Astrocyte of the hippocampus (primary cell): ENCODE measurements at regions not wholly inside any gene's neighbourhood (a gene's known extent, or its start where the extent isn't known, plus 50 kb on each side); places are given as distances from the start of the nearest gene placed in this dataset.

Experiments
- DNase-seq: peaks from one replicate; pipeline ENCODE4 v3.0.0; 2011; ENCODE audit warnings: low read depth, low spot score

DNA sequence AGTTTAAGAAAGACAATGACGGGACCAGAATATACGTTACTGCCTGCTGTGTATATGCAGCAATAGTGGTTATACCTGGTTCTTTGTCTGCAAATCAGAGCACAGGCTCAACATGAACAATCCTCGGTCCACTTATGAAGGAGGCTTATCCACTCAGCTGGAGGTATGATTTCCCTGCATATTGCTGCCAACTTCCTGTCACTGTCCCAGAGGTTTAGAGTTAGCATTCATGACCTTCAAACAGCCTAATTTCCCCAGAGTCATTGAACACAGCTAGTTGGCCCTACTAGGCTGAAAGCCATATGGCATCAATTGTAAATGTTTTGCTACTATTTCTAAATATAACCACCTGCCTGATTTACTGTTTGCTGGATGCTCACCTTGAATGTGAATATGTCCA is 224.9 kb upstream of the ZNF717 start:
- no peak for DNase-seq

DNA sequence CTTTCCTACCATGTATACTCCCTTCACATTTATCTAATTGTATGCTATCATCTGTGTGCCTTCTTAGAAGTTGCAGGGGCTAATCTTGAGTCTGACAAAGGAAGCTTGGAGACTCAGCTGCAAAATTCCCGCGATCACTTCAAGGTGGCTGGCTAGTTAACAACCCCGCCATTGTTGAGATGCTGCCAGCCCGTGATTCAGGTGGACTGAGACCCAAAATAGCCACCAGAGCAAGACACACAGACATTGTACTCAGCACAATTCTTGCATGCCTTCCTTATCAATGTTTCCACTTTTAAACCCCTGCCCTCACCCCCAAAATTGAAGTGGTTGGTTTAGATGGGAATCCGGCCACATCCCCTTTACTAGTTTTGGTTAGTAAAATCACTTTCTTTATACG is 225.8 kb upstream of the ZNF717 start:
- no peak for DNase-seq

DNA sequence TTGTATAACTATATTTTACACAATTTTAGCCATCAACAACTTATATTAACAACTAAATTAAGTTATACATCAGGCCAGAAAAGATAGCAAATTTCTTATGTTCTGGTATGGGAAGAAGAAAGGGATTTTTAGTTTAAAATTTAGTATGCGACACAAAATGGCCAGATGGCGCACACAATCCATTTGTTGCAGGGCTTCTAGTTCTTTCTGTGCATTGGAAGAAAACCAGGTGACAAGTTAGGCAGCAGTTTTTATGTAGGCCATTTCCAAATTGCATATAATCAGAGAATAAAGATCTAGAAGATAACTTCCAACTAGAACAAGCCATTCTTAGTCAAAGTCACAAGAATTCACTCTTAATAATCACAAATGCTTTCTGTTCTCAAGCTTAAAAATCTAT is 230.1 kb upstream of the ZNF717 start:
- DNase-seq = no peak

DNA sequence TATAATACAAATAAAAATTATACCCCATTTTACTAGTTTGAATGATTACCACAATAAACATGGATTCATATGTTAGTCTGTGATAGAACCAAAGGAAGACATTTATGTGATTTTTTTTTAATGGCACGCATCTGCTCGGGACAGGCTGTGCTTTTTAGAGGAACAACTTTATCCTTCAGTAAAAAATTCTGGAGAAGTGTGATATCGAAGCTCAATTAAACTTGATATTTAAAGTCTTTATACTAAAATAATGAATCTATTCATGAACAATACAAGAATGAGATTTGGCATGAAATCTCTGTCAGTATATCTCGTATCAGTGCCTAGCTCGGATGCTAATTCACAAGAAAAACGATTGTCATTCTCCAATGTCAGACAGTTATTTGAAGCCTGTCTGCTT is 230.8 kb upstream of the ZNF717 start:
- DNase-seq = no peak

DNA sequence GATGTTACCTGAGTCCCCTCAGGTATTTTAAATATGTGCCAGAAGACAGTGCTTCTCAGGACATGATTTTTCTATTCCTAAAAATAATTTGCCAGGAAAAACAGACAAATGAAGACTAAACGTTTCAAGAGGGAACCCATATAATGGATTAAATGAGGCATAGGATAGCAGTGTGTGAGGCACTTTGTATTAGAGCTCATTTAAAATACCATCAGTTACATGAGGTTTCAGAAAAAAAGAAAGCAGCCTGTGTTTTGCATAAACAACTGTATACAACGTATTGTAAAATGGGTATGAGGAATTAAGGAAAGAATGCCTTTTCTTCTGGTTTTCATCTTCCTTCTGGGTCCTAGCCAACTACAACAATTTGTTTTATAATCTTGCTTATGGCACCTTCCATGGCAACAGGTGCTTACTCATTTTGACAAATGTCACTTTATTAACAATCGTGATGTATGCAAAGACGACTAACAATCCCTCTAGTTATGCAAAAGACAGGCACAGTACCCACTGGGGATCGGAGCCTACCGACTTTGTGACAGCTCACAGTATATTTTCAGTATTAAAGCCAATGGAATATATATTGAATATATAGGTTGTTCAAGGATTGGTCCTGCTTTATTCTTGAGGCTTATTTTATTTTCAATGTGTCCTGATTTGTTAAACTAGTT is 231.6 kb upstream of the ZNF717 start:
- no peak for DNase-seq

DNA sequence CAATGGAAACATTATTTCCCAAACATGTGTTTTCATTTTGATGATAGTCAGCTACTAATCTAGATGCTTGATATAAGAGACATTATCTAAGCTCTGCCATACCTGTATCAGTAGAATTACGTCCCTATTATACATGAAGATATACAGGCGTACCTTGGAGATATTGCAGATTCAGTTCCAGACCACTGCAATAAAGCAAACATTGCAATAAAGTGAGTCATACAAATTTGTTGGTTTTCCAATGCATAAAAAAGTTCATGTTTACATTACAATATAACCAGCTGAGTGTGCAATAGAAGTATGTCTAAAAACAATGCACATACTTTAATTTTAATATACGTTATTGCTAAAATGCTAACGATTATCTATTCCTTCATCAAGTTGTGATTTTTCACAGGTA is 236.0 kb upstream of the ZNF717 start:
- DNase-seq = no peak

DNA sequence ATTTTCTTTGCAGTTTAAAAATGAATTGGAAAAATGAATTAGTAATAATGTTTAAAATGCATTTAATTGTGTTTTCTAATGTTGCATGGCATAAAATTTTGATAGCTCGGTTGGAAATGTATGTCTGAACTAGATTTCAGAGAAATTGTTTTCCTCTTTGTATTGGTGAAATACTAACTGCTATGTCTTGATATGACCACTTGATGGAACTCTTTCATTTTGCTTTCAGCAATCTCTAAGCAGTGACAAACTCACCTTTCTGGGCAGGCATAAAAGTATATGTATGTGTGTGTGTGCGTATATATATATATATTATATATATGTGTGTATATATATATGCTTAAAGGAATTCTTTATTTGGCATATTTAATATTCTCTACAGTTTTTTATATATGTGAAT is 239.3 kb upstream of the ZNF717 start:
- peak; percentile 39 for DNase-seq

DNA sequence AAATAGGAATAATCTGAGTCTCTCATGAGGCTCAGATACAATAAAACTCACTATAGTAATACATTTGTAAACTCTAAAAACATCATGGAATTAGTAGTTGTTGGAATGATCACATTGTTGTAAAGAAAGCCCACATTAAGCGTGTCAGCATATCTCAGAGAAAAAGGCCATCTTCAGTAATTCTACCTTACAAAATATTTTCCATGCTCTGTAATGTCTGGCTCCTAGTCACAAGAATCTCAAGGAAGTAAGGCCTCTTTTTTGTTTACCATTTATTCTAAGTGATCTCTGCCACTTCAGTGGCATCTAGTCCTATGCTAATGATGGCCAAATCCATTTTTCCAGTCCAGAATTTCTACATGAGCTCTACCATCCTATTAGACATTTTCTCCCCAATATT is 240.2 kb upstream of the ZNF717 start:
- DNase-seq = no peak

DNA sequence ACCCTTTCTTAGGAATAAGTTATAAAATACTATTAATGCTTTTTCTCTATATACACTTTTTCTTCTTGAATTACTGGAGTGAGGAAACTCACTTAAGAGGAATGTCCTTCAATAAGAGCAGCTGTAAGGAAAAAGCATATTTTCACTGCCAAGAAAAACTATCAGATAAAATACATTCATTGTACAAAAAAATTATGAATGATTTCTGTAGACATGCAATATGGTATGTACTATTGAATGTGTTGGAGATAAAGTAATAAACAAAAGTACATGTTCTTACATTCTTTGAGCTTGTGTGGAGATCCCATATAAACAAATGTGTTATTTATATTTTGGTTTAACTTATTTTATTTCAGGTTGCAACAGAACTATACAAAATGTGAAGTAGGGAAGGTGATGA is 241.0 kb upstream of the ZNF717 start:
- DNase-seq = no peak

DNA sequence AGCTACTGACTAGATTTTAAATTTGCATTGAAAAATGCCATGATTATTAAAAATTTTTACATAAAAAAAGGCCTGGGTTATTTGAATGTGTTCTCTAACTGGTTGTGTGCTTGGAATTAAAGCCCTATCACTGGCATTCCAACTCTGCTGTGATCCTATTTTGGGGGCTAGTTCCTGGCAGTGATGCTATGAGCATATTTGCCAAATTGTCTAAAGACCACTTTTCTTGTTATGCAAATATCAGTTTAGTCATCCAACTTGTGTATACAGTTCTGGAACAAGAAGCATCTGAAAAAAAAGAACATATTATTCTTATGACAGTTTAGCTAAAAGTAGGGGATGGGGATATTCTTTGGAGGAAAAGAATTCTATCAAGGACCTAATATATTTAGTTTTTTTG is 243.4 kb upstream of the ZNF717 start:
- DNase-seq = peak; percentile 48

DNA sequence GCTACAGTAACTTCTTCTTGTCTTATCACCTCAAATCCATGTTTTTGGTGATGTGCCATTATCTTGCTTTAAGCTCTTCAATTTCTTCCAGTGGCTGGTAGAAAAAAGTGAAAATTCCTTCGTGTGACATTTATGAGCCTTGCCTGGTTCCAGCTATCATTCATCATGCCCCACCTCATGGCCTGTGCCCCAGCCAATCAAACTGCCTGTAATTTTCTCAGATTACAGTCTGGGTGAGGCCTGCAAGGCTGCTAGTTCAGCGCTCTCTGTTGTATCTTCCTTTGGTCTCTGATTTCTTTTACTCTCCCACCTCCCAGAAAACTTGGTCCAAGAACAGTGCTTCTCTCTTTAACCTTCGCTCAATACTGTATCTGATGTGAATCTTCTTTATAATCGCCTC is 249.3 kb upstream of the ZNF717 start:
- no peak for DNase-seq

DNA sequence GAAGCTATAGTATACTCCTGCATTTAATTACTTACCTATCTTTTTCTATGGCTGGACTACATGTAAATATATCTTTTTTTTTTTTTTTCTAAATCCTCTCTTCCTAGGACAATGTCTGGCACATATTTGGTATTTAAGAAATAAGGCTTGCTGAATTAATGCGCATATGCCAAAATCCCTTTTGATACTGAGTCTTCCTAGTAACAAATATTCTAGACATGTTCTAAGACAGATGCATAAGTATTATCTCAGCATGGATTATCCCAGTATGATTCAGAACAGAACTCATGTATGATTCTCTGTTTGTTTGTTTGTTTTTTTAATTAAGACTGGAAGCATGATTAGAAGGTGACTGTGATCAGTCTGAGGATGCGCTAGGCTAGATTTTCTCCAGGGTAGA is 249.8 kb upstream of the ZNF717 start:
- no peak for DNase-seq

DNA sequence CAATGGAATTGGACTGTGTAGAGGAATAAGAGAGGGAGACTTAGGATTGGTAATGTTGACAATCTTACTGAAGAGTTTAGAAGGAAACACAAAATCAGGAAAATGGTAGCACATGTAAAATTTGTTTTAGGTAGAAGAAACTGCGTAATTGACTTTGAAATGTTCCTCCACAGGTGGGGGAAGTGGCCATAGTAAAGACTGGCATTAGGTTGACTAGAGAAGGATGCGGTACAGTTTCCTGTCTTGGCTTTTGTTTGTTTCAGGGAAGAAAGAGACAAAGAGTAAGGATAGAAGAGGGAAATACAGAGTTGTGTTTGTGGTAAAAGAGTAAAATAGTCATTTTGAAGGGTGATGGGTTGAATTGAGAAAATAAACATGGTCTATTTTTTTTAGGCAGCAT is 253.6 kb upstream of the ZNF717 start:
- no peak for DNase-seq

DNA sequence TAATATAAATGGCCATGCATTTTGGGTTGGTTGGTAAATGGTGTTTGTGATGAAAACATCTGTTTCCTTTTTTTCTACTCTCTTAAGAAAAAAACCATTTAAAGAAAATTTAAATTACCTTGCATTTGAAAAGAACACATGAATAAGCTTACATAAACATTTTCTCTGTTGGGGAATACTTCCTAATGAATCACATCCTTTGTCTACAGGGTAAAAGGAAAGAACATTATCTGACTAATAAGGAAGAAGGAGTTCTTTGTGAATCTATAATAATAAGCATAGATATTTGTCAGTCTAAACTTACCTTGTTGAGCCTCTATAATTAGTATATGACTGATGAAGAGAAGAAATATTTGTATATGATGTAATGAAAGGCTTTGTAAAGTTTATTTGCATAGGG is 254.1 kb upstream of the ZNF717 start:
- no peak for DNase-seq

DNA sequence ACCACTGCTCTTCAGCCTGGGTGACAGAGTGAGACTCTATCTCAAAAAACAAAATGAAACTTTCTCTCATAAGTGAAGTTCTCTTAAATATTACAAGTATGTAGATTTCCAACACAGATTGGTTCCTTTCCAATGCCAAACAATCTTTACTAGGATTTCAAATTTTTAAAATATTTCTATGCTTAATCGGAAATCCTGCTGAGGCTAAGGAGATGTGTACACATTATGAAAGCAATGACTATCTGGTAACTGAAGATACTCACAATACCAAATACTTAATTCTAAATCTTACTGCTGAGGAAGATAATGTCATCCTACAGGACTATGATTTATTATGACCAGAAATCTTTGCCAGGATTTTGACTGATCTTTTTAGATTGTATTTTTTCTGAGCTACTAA is 255.6 kb upstream of the ZNF717 start:
- DNase-seq = peak; percentile 13

DNA sequence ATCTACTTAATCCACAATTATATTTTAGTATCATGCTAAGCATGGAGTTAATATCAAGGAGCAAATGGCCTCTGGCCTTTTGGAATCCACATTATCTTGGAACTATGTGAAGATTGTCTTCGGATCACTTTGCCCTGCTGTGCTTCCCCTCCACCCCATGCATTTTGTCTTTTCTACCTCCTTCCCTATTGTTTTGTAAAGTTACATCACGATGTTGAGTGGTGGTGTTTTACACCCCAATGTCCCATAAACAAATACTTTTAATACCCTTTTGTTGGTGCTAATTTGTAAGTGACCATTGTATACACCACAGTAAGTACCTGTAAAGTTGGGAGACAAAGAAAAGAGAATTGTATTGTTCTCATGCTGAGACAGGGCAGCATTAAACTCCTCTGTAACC is 258.4 kb upstream of the ZNF717 start:
- DNase-seq = no peak

DNA sequence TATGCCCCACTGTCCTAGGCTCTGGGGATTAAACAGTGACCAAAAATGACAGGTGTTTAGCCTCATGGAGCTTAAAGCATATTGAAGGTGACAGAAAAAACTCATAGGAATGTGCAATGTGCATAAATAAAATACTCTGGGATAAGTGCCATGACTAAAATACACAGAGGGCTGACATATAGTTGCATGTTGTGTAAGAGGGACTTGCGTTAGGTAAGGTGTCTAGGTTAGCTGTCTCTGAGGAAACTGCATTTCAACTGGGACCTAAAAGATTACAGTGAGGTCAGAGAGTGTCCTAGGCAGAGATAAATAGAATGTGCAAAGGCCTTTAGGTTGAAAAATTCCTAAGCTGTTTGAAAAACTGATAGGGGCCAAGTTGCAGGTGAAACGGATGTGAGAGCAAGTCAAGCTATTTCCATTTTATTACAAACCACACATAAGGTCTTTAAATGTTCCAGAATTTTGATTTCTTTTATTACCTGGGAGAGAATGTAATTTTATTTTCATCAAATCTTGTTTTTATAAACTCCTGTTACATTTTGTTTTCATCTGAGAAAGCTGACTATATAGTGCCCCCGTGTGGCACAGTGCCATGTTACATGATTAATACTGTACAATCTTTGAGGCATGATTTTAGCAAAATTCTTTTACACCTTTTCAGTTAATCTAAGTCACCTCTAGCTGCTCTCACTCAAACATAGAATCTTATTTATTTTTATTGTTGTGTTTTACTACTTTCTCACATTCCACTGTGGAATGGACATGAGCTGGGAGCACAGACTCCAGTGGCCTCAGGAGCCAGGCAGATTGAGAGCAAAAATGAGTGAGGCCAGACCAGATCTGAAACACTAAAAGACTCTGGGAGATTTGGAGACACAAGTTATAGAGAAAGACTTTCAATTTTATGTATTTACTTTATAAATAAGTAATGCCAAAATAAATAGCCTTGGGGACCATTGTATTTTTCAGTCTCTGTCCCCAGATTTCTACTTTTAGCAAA is 259.6 kb upstream of the ZNF717 start:
- DNase-seq = peak; percentile 64

DNA sequence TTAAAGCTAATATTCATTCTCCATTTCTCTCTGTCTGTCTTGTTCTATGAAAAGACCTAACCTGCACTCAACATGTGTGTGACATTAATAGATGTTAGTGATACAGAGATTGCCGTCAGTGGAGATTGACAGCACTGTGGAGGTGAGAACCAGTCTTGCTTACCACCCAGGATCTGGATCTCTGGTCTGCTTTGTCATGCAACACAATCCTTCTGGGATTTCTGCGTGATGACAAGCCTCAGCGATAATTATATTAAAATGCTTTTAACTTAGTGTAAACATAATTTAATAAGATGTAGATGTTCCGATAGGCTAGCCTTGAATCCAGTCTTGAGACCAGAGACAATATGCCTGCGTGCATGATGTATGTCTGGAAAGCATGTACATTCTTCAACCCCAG is 262.0 kb upstream of the ZNF717 start:
- DNase-seq = no peak

DNA sequence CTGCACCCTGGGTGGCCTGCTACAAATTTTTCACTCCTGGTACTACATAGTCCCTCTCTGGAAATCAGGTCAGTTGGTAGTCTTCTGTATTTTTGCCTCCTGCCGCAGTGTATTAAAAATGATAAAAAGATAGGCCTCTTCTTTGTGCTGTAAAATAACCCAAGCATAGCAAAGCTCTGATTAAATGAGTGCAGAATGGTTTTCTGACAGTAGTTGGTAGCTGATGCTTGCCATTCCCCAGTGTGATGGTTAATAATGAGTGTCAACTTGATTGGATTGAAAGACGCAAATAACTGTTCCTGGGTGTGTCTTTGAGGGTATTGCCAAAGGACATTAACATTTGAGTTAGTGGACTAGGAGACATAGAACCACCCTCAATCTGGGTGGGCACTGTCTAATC is 264.4 kb upstream of the ZNF717 start:
- DNase-seq = no peak

DNA sequence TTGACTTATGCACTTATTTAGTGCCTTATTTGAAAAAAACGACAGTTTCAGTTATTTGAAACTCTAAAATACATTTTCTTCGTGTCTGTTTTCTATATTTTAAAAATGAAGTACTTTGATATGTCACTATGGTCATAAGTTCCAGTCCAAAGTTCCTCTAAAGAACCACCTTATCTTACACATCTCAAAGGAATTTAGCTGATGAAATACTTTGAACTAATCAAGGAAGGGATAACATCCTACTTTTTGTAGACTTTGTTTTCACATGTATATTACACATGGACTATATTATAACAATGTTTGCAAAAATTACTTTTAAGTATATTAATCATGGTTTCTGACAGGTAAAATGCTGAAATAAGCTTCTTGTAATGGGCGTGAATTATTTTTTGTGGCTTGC is 265.8 kb upstream of the ZNF717 start:
- no peak for DNase-seq

DNA sequence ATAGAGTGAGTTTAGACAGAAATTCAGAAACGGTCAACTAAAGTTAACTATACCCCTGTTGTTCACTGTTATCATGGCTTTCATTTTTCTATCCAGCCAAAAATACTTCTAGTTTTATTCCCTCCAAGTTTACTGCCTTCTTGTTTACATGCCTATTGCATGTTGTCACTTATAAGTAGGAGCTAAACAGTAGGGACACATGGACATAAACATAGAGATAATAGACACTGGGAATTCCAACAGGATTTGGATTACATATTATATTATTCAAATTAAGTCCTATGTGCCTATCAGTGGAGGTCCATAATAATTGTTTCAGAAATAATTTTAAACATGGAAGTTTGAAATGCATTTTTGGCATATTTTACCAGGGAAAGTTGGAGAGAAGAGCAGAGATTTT is 269.1 kb upstream of the ZNF717 start:
- no peak for DNase-seq

DNA sequence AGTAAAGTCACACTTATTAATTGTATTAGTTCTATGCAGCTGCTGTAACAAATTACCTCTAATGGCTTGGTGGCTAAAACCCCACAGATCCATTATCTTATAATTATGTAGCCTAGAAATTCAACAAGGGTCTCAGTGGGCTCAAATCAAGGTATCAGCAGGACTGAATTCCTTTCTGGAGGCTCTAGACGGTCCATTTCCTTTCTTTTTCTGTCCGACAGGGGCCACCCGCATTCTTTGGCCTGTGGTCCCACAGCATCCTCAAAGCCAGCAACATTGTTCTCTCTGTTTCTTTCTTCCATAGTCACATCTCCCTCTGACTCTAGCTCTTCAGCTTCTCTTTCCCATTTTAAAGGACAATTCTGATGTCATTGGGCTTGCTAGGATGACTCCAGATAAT is 276.3 kb upstream of the ZNF717 start:
- no peak for DNase-seq

DNA sequence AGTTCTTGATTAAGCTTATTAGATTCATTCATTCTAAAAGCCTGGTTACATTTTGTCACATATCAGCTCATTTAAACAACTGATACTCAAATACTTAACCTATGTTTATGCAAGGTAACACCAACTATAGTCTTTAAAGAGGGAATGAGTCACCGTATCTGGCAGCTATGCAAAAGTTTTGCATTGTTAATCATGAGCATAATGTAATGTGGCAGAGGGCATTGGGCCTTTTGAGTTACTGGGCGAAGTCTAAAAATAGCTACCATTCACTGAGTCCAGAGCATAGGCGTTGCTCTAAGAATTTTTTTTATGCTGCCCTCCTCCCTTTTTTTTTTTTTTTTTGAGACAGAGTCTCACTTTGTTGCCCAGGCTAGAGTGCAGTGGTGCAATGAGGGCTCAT is 277.7 kb upstream of the ZNF717 start:
- DNase-seq = peak; percentile 88
